Hepatocyte (in vitro differentiated cells): ENCODE measurements at regions not wholly inside any gene's neighbourhood (a gene's known extent, or its start where the extent isn't known, plus 50 kb on each side); places are given as distances from the start of the nearest gene placed in this dataset.
A peak's percentile ranks its signal among the peaks of the same experiment; 100 is the strongest.

ENCODE experiments used
- DNase-seq: peaks from one replicate; pipeline ENCODE4 v3.0.0-alpha.2; 2016; ENCODE audit warnings: low spot score
- H2AFZ ChIP-seq: fragments of 200-600 bp; sonication (generic); 2 replicates; pipeline ENCODE4 v1.6.0; 2016; ENCODE audit warnings: antibody characterized with exemption, mild to moderate bottlenecking
- H3K27ac ChIP-seq: fragments of 200-600 bp; sonication (generic); 2 replicates; pipeline ENCODE4 v1.5.1; 2016; ENCODE audit warnings: mild to moderate bottlenecking
- H3K27me3 ChIP-seq: fragments of 200-600 bp; sonication (generic); 2 replicates; pipeline ENCODE4 v1.6.1; 2016
- H3K36me3 ChIP-seq: fragments of 200-600 bp; sonication (generic); replicated peaks from 2 replicates; pipeline ENCODE4 v1.5.1; 2016; ENCODE audit warnings: low read depth; ENCODE audit not compliant: insufficient read depth
- H3K4me1 ChIP-seq: fragments of 200-600 bp; sonication (generic); 2 replicates; pipeline ENCODE4 v1.5.1; 2016; ENCODE audit warnings: mild to moderate bottlenecking, moderate library complexity; ENCODE audit not compliant: insufficient read depth
- H3K4me2 ChIP-seq: fragments of 200-600 bp; sonication (generic); 2 replicates; pipeline ENCODE4 v1.6.0; 2016
- H3K4me3 ChIP-seq: fragments of 200-600 bp; sonication (generic); 2 replicates; pipeline ENCODE4 v1.5.1; 2016; ENCODE audit warnings: mild to moderate bottlenecking
- H3K79me2 ChIP-seq: fragments of 200-600 bp; sonication (generic); 2 replicates; pipeline ENCODE4 v1.6.0; 2017; ENCODE audit warnings: mild to moderate bottlenecking
- H3K9me2 ChIP-seq: fragments of 200-600 bp; sonication (generic); replicated peaks from 2 replicates; pipeline ENCODE4 v1.6.0; 2017; ENCODE audit warnings: mild to moderate bottlenecking; ENCODE audit not compliant: insufficient read depth
- H3K9me3 ChIP-seq: fragments of 200-600 bp; sonication (generic); 2 replicates; pipeline ENCODE4 v1.5.1; 2016; ENCODE audit warnings: low read depth, mild to moderate bottlenecking
- H4K20me1 ChIP-seq: fragments of 200-600 bp; sonication (generic); 2 replicates; pipeline ENCODE4 v1.6.0; 2016; ENCODE audit warnings: mild to moderate bottlenecking; ENCODE audit not compliant: insufficient read depth, poor library complexity, severe bottlenecking
- EZH2 ChIP-seq: fragments of 200-600 bp; sonication (generic); IDR thresholded peaks from 2 replicates; pipeline ENCODE4 v1.6.1; 2016; ENCODE audit warnings: antibody characterized with exemption, mild to moderate bottlenecking, borderline replicate concordance
- EZH2phosphoT487 ChIP-seq: fragments of 200-600 bp; sonication (generic); IDR thresholded peaks from one replicate; pipeline ENCODE4 v1.6.1; 2018; ENCODE audit warnings: antibody characterized with exemption, mild to moderate bottlenecking, low read depth, moderate library complexity; ENCODE audit not compliant: unreplicated experiment, severe bottlenecking
- WGBS: methylation state at CpG from one replicate; pipeline ENCODE4 v1.1.6; 2016; ENCODE audit warnings: low lambda C conversion rate; ENCODE audit errors: missing lambda C conversion rate; 5-methylcytosine and 5-hydroxymethylcytosine counted together
- TF ChIP-seq, protein P1 (sequence below): fragments of 200-600 bp; sonication (generic); IDR thresholded peaks from 2 replicates; pipeline ENCODE4 v1.5.1; 2016; ENCODE audit warnings: antibody characterized with exemption, mild to moderate bottlenecking; ENCODE audit not compliant: poor library complexity

DNA sequence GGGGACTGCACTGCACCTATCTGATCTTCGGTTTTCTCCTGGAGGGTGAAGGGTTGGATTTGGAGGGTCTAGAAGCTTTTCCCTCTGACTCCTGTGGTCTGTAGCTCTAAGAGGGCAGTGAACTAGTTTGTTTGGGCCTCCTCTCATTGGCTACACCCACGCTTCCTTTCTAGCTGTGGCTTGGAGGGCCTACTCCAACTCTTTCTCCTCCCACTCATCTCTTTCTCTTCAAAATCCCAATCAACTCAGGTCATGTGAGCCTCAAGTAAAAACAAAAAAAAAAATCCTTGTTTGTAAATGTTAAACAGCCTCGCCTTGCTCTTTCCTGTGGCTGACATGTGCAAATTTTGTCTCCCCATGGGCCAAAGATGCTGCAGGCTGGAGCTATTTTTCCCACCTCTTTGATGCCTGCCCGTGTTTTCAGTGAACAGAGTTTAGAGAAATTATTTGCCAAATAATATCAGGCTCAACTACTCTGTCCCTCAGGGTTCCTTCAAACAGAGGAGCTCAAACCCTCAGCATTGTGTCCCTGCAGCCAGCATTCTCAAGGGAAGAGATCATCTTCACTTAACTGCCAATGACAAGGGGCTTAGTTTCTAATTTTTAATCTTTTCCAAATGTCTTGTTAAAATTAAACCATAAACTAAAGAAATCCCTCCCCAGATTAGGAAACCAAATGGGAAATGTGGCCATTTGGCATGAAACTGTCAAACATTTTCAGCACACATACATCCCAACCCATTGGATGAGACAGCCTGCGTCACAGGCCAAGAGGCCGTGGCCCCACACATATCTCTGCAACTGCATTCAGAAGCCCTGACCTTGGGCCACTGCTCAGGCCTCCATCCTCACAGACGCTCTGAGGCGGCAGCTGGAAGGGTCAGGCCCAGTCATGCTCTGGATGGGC, 114.8 kb upstream of the THBS1 start:
- no peak overlapping the region for H3K4me3 ChIP-seq
- no peak for TF ChIP-seq EZH2phosphoT487
- TF ChIP-seq EZH2 = no peak
- TF ChIP-seq, protein P1, sequence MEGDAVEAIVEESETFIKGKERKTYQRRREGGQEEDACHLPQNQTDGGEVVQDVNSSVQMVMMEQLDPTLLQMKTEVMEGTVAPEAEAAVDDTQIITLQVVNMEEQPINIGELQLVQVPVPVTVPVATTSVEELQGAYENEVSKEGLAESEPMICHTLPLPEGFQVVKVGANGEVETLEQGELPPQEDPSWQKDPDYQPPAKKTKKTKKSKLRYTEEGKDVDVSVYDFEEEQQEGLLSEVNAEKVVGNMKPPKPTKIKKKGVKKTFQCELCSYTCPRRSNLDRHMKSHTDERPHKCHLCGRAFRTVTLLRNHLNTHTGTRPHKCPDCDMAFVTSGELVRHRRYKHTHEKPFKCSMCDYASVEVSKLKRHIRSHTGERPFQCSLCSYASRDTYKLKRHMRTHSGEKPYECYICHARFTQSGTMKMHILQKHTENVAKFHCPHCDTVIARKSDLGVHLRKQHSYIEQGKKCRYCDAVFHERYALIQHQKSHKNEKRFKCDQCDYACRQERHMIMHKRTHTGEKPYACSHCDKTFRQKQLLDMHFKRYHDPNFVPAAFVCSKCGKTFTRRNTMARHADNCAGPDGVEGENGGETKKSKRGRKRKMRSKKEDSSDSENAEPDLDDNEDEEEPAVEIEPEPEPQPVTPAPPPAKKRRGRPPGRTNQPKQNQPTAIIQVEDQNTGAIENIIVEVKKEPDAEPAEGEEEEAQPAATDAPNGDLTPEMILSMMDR = no peak
- peaks cover 6% of the 10 kb centered on the region for H3K4me1 ChIP-seq
- DNase-seq = no peak
- H3K36me3 ChIP-seq = no peaks in the 10 kb centered on the region
- H3K9me3 ChIP-seq = no peaks in the 10 kb centered on the region
- no peak overlapping the region for H3K4me2 ChIP-seq
- no peaks in the 10 kb centered on the region for H3K79me2 ChIP-seq
- 79% methylated on average over 8 of the region's 8 CpGs for WGBS
- peak overlapping the region; percentile 51 for H3K27ac ChIP-seq
- no peaks in the 10 kb centered on the region for H3K27me3 ChIP-seq
- no peak overlapping the region for H2AFZ ChIP-seq
- H4K20me1 ChIP-seq = no peaks in the 10 kb centered on the region
- H3K9me2 ChIP-seq = no peaks in the 10 kb centered on the region

DNA sequence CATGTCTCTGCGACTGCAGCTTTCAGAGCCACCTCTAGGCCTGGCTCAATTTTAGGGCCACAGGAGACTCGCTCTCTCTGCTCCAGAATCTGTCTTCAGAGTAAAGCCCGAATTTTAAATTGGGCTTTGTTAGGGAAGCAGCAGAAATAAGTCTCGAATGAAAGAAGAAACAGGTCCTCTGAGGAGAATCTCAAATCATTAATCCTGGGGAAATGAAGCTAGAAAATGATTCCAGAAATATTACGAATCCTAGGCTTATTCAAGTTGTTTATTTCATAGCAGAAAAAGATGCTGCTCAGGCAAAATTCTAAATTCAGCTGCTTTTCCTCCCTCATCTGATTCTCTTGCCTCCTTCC, 114.2 kb upstream of the THBS1 start:
- no peak for DNase-seq
- TF ChIP-seq EZH2phosphoT487 (no peak), EZH2 (no peak)
- TF ChIP-seq, protein P1 = no peak
- Histone ChIP-seq H3K36me3 (no peaks in the 10 kb centered on the region), H3K4me3 (no peak overlapping the region), H2AFZ (no peak overlapping the region), H3K4me2 (no peak overlapping the region), H3K79me2 (no peaks in the 10 kb centered on the region), H3K4me1 (peaks cover 6% of the 10 kb centered on the region), H4K20me1 (no peaks in the 10 kb centered on the region), H3K9me2 (no peaks in the 10 kb centered on the region), H3K27ac (peak overlapping the region; percentile 51), H3K9me3 (no peaks in the 10 kb centered on the region), H3K27me3 (no peaks in the 10 kb centered on the region)
- WGBS = 89% methylated on average over 5 of the region's 5 CpGs

- Histone ChIP-seq H3K4me1 (peaks cover 6% of the 10 kb centered on the region), H4K20me1 (no peaks in the 10 kb centered on the region), H2AFZ (no peak overlapping the region), H3K27me3 (no peaks in the 10 kb centered on the region), H3K79me2 (no peaks in the 10 kb centered on the region), H3K9me3 (no peaks in the 10 kb centered on the region), H3K4me2 (no peak overlapping the region), H3K36me3 (no peaks in the 10 kb centered on the region), H3K4me3 (no peak overlapping the region), H3K27ac (no peak overlapping the region), H3K9me2 (no peaks in the 10 kb centered on the region)
- 82% methylated on average over 4 of the region's 4 CpGs for WGBS
- TF ChIP-seq EZH2 (no peak), EZH2phosphoT487 (no peak)
- TF ChIP-seq, protein P1 = no peak
- DNase-seq = no peak
Observed at GRCh38 chr15:39468331-39468730, 112.5 kb upstream of the THBS1 start.
